GM12865 (cell line): ENCODE measurements at regions not wholly inside any gene's neighbourhood (a gene's known extent, or its start where the extent isn't known, plus 50 kb on each side); places are given as distances from the start of the nearest gene placed in this dataset.

ENCODE experiments used
- DNase-seq: peaks from one replicate; pipeline ENCODE4 v3.0.0; 2010; ENCODE audit warnings: low read depth
- H3K4me3 ChIP-seq: 2 replicates; pipeline ENCODE4 v1.5.1; 2011; ENCODE audit warnings: mild to moderate bottlenecking, low read depth, low read length, control low read depth
- TF ChIP-seq, protein P1 (sequence below): IDR thresholded peaks from 2 replicates; pipeline ENCODE4 v1.5.1; 2011; ENCODE audit warnings: low read length, control low read depth, low read depth, inconsistent platforms; ENCODE audit not compliant: insufficient read depth; ENCODE audit errors: missing control alignments

DNA sequence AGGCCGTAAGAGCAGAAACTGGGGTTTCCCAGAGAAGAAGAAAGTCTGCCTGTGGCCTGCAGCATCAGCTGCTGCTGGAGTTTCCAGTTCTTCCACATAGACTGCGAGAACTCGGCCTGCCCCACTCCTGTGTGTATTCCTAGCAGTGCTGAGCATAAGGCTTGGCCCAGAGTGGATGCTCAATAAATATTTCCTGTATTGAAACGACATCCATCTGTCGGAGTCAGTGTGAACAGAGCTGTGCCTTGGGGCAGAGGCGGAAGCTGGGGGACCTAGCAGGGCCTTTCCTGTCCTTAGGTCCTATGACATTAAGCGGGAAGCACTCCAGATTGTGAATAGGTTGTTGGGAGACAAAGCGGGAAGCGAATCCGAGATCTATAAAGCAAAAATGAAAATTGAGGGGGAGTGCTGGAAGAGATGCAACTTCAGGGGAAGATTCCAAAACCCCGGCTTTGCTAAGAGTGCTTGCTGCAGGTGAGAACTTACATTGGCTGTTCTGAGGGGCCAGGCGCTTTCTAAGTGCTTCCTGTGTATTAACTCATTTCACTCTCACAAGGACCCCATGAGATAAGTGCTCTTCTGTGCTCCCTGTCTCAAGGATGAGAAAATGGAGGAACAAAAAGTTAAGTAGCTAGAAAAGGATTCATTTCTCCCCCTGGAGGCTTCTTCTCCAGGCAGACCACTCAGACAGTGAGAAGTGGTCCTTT is 76.1 kb upstream of the CXCL14 start:
- no peak for DNase-seq
- no peak overlapping the region for H3K4me3 ChIP-seq
- TF ChIP-seq, protein P1, sequence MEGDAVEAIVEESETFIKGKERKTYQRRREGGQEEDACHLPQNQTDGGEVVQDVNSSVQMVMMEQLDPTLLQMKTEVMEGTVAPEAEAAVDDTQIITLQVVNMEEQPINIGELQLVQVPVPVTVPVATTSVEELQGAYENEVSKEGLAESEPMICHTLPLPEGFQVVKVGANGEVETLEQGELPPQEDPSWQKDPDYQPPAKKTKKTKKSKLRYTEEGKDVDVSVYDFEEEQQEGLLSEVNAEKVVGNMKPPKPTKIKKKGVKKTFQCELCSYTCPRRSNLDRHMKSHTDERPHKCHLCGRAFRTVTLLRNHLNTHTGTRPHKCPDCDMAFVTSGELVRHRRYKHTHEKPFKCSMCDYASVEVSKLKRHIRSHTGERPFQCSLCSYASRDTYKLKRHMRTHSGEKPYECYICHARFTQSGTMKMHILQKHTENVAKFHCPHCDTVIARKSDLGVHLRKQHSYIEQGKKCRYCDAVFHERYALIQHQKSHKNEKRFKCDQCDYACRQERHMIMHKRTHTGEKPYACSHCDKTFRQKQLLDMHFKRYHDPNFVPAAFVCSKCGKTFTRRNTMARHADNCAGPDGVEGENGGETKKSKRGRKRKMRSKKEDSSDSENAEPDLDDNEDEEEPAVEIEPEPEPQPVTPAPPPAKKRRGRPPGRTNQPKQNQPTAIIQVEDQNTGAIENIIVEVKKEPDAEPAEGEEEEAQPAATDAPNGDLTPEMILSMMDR: no peak

DNA sequence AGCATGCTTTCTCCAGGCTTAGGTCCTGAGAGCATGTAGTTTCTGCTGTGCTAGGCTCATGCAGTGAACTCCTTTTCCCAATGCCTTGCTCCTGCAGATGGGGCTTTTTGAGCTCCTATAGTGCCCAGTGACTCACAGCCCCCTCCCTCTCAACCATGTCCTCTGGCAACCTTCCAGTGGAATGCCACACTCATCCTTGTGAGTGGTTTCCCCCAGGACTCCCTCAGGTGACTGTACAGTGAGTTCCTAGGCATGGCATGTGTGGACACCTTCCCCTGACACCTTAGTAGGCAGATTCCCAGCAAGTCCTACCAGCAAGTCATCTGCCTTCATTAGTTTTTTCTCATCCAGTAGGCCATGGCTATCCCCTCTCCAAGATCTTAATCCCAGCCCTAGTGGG is 72.4 kb upstream of the CXCL14 start:
- H3K4me3 ChIP-seq: no peak overlapping the region
- TF ChIP-seq, protein P1: no peak
- no peak for DNase-seq

DNA sequence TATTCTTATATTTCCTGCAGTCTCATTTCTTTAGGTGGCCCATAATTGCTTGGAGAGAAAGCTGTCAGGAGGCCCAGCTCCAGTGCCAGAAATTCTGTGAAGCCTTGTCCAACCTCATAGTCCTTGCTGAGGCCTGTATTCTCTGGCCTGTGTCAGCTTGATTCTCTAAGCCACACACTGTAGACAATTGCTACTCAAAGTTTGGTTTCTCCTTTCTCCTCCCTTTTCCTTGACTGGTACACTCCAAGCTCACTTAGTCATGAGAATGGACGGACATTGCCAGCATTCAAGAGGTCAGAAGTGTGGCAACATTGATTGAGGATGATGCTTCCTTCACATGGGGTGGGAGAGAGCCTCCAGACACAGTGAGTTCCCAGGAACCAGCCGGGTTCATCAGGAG is 71.3 kb upstream of the CXCL14 start:
- no peak for DNase-seq
- TF ChIP-seq, protein P1: no peak
- no peak overlapping the region for H3K4me3 ChIP-seq

DNA sequence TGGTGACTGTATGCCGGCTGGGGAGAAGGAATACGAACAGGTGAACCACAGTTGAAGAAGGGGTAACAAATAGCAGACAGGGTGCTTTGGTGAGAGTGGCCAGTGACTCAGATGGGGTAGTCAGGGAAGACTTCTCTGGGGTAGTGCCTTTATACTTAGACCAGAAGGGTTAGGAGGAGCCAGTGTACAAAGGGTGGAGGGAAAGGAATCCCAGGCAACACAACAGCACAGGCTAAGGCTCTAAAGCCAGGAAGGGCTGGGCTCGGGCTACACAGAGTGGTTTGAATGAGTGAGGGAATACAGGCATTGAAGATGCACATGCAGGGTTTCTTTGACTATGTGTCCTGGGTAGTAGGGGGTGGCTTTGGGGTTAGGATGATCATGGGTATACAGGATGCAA is 70.6 kb upstream of the CXCL14 start:
- TF ChIP-seq, protein P1: no peak
- DNase-seq: no peak
- H3K4me3 ChIP-seq: no peak overlapping the region

DNA sequence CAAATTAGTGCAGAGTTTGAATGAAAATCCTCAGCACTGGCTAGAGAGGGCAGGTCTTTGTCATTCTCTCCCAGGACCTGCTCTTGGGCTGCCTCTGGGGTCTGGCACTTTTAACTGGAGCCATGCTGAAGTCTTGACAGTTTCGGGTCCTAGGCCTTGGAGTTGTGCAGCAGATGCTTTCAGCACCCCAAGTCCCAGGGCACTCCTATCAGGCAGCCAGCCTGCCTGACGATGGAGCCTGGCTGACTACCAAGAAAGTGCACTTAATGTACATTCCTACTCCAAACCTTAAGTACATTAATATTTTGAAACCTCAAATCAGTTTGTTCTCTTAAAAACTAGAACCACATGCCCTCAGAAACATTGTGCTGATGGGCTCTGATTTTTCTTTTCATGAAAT is 69.3 kb upstream of the CXCL14 start:
- no peak for DNase-seq
- no peak overlapping the region for H3K4me3 ChIP-seq
- TF ChIP-seq, protein P1: no peak

DNA sequence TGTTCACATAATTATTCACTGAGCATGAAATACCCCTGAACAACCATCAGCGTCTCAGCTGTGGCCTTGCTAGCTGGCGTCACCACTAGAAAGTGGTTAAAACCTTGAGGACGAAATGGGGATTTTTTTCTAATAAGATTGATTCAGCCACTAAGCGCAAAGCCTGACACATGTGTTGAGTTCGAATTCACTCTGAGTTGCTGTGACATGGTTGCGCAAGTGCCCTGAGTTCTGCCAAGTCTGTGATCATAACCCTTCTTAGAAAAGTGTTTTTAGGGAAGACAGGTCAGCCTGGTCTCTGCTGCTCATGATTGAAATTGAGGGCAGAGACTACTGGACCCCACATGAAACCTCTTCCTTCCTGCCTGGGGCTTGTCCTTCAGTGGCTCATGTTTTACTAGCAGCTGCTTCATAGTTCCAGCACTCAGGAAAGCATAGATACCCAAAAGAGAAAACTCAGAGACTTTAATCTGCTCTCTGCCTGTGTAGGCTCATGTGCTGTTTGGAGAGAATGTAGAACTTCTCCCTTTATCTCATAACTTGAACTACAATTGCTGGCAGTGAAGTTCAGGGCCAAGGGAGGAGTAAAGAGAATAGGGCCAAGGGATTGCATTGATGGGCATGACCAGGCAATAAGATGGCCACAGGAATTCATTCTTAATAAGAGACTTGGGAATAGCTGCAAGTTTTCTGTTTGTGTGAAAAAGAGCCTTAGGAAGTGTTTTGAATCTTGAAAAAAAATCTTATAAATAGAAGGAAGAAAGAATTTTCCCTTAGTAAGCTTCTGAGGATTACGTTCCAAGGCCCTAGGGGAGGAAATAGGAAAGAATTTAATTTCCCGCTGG is 66.8 kb upstream of the CXCL14 start:
- TF ChIP-seq, protein P1: no peak
- H3K4me3 ChIP-seq: no peak overlapping the region
- no peak for DNase-seq
